ENCODE measurements at regions not wholly inside any gene's neighbourhood (a gene's known extent, or its start where the extent isn't known, plus 50 kb on each side); places are given as distances from the start of the nearest gene placed in this dataset.

- TF ChIP-seq CTCF (IDR thresholded peaks at IDR 0.05) (no peak), POLR2AphosphoS5 (IDR thresholded peaks at IDR 0.05) (no peak), EP300 (IDR thresholded peaks at IDR 0.05) (no peak), POLR2A (IDR thresholded peaks at IDR 0.05) (no peak)
Observed at GRCh38 chr14:30484201-30484600, 74.8 kb upstream of the G2E3 start.

Data from gastroesophageal sphincter (tissue), 3 donors.